GM12878 (cell line): ENCODE measurements at regions not wholly inside any gene's neighbourhood (a gene's known extent, or its start where the extent isn't known, plus 50 kb on each side); places are given as distances from the start of the nearest gene placed in this dataset.

ENCODE experiments used
- ATAC-seq: fragments of 200-7000 bp; cut with Tn5 transposase; 3 replicates; pipeline ENCODE4 v1.9.1; 2020; ENCODE audit warnings: mild to moderate bottlenecking, moderate library complexity
- BruUV-seq: library from RNA; stranded (reverse); fragments of 400-500 nt; replicated peaks from 2 replicates; lab custom pipeline; 2021; lab: Mats Ljungman, UMichigan
- CTCF ChIA-PET: fragments of 300-600 bp; sonication (Branson Sonifier 250); formaldehyde crosslinking; extraction: SDS; loops from one replicate; lab custom pipeline; 2021; ENCODE audit warnings: inconsistent platforms; lab: Yijun Ruan, JAX
- POLR2A ChIA-PET: fragments of 350-600 bp; formaldehyde crosslinking; extraction: SDS; loops from one replicate; lab custom pipeline; 2021; ENCODE audit warnings: inconsistent platforms; lab: Charles Lee
- RAD21 ChIA-PET: fragments of 300-600 bp; sonication (Branson Sonifier 250); formaldehyde crosslinking; loops from one replicate; lab custom pipeline; 2023; ENCODE audit warnings: antibody characterized with exemption; ENCODE audit not compliant: unreplicated experiment; lab: Charles Lee
- SMC1A ChIA-PET: fragments of 300-600 bp; sonication (Branson Sonifier 250); formaldehyde crosslinking; loops from one replicate; lab custom pipeline; 2023; ENCODE audit not compliant: unreplicated experiment, uncharacterized antibody; lab: Charles Lee
- DNase-seq: peaks from one replicate; pipeline ENCODE4 v3.0.0-alpha.2; 2011; ENCODE audit warnings: low read depth, low spot score
- FAIRE-seq: peaks from 3 replicates; lab custom pipeline; 2011; peaks lifted over from hg19 to GRCh38; lab: Jason Lieb, UNC
- H2AFZ ChIP-seq: 2 replicates; pipeline ENCODE4 v1.6.0; 2011; ENCODE audit warnings: low read depth, low read length, control low read depth; ENCODE audit not compliant: control insufficient read depth
- H3K27ac ChIP-seq: 2 replicates; pipeline ENCODE4 v1.5.1; 2011; ENCODE audit warnings: control low read depth; ENCODE audit not compliant: control insufficient read depth, insufficient read depth
- H3K27me3 ChIP-seq, 2 experiments: replicated peaks in 1 of 2; 2 replicates each; pipeline versions ENCODE4 v1.6.0 to v1.6.1; 2011; ENCODE audit warnings: low read length in 1 of 2; ENCODE audit not compliant: control insufficient read depth in 2 of 2, insufficient read depth in 2 of 2
- H3K36me3 ChIP-seq, 2 experiments: 2 replicates each; pipeline ENCODE4 v1.5.1; 2011; ENCODE audit warnings: low read length in 1 of 2; ENCODE audit not compliant: control insufficient read depth in 2 of 2, insufficient read depth in 2 of 2
- H3K4me1 ChIP-seq: 2 replicates; pipeline ENCODE4 v1.6.1; 2011; ENCODE audit warnings: mild to moderate bottlenecking, low read length, moderate library complexity, mixed read lengths; ENCODE audit not compliant: control insufficient read depth, insufficient read depth
- H3K4me2 ChIP-seq: 2 replicates; pipeline ENCODE4 v1.6.0; 2011; ENCODE audit warnings: control low read depth; ENCODE audit not compliant: control insufficient read depth, insufficient read depth
- H3K4me3 ChIP-seq: fragments of 200-600 bp; sonication (generic); 2 replicates; pipeline ENCODE4 v1.5.1; 2016
- H3K79me2 ChIP-seq: 2 replicates; pipeline ENCODE4 v1.6.0; 2011; ENCODE audit warnings: low read length; ENCODE audit not compliant: control insufficient read depth, insufficient read depth
- H3K9ac ChIP-seq: 2 replicates; pipeline ENCODE4 v1.8.0; 2011; ENCODE audit warnings: low read length, control low read depth, mixed read lengths; ENCODE audit not compliant: control insufficient read depth, insufficient read depth
- H3K9me3 ChIP-seq: replicated peaks from 3 replicates; pipeline ENCODE4 v1.5.1; 2011; ENCODE audit warnings: mild to moderate bottlenecking, low read length; ENCODE audit not compliant: control insufficient read depth, insufficient read depth
- H4K20me1 ChIP-seq: 2 replicates; pipeline ENCODE4 v1.6.0; 2011; ENCODE audit not compliant: control insufficient read depth, insufficient read depth
- BRCA1 ChIP-seq: IDR thresholded peaks from 2 replicates; pipeline ENCODE4 v1.6.1; 2011; ENCODE audit warnings: low read depth, low read length, improper control_type of control experiment
- CBX3 ChIP-seq: fragments of 200-600 bp; sonication (generic); IDR thresholded peaks from 2 replicates; pipeline ENCODE4 v1.6.1; 2016; ENCODE audit warnings: low read depth, borderline replicate concordance
- GATAD2B ChIP-seq: fragments of 450-650 bp; conservative IDR thresholded peaks from 2 replicates; pipeline ENCODE4 v1.6.1; 2017; ENCODE audit warnings: low read depth, mild to moderate bottlenecking, moderate library complexity
- IRF5 ChIP-seq: fragments of 450-650 bp; IDR thresholded peaks from 2 replicates; pipeline ENCODE4 v1.6.1; 2017; ENCODE audit warnings: borderline replicate concordance
- JUND ChIP-seq: IDR thresholded peaks from 2 replicates; pipeline ENCODE4 v1.6.1; 2012; ENCODE audit warnings: low read depth, mild to moderate bottlenecking, low read length, improper control_type of control experiment, moderate library complexity
- MTA2 ChIP-seq: fragments of 450-650 bp; IDR thresholded peaks from 2 replicates; pipeline ENCODE4 v1.6.1; 2016; ENCODE audit warnings: low read depth, mild to moderate bottlenecking, moderate library complexity
- NKRF ChIP-seq: fragments of 450-650 bp; conservative IDR thresholded peaks from 2 replicates; pipeline ENCODE4 v1.6.1; 2017; ENCODE audit warnings: mild to moderate bottlenecking, moderate library complexity
- PAX8 ChIP-seq: fragments of 450-650 bp; IDR thresholded peaks from 2 replicates; pipeline ENCODE4 v1.6.1; 2017; ENCODE audit warnings: mild to moderate bottlenecking, moderate library complexity
- POLR2AphosphoS5 ChIP-seq: IDR thresholded peaks from 2 replicates; pipeline ENCODE4 v1.6.1; 2011; ENCODE audit warnings: mild to moderate bottlenecking, low read length, inconsistent platforms
- SP1 ChIP-seq: IDR thresholded peaks from one replicate; pipeline ENCODE4 v1.6.1; 2011; ENCODE audit warnings: low read depth, low read length
- SREBF1 ChIP-seq: IDR thresholded peaks from 2 replicates; pipeline ENCODE4 v1.6.1; 2012; ENCODE audit warnings: mild to moderate bottlenecking, low read length
- SRF ChIP-seq, 2 experiments: IDR thresholded peaks; 2 replicates each; pipeline ENCODE4 v1.6.1; 2011; ENCODE audit warnings: low read depth in 2 of 2, low read length in 2 of 2, mild to moderate bottlenecking in 1 of 2, moderate library complexity in 1 of 2
- TCF3 ChIP-seq: IDR thresholded peaks from 2 replicates; pipeline ENCODE4 v1.6.1; 2012; ENCODE audit warnings: low read depth, mild to moderate bottlenecking, low read length, borderline replicate concordance; ENCODE audit not compliant: insufficient read depth
- WRNIP1 ChIP-seq: IDR thresholded peaks from 2 replicates; pipeline ENCODE4 v1.6.1; 2011; ENCODE audit warnings: low read depth, low read length, improper control_type of control experiment, borderline replicate concordance
- YBX1 ChIP-seq: fragments of 450-650 bp; IDR thresholded peaks from 2 replicates; pipeline ENCODE4 v1.6.1; 2016; ENCODE audit warnings: antibody characterized with exemption
- ZZZ3 ChIP-seq: IDR thresholded peaks from 2 replicates; pipeline ENCODE4 v1.6.1; 2011; ENCODE audit warnings: low read depth; ENCODE audit not compliant: control insufficient read depth, insufficient read length
- WGBS: methylation state at CpG from one replicate; pipeline ENCODE4 v1.1.6; 2016; ENCODE audit warnings: low lambda C conversion rate; ENCODE audit not compliant: insufficient replicate concordance, insufficient coverage; ENCODE audit errors: missing lambda C conversion rate; 5-methylcytosine and 5-hydroxymethylcytosine counted together
- in situ Hi-C: fragments of 300-500 bp; cut with MboI; formaldehyde crosslinking; loops from 9 replicates; pipeline ENCODE4 v1.14.3; 2018; ENCODE audit warnings: mixed read lengths
- intact Hi-C: fragments of 100-400 bp; cut with micrococcal nuclease; formaldehyde crosslinking; loops from one replicate; pipeline ENCODE4 v1.14.2; 2022; ENCODE audit not compliant: unreplicated experiment

GRCh38 chr13:97058391-97058790 lies 64.1 kb upstream of the OXGR1 start:
- CTCF ChIA-PET, result no interaction called here
- POLR2A ChIA-PET, result no interaction called here
- RAD21 ChIA-PET, result no interaction called here
- no peak for FAIRE-seq
- no TSS peak for BruUV-seq
- no peak overlapping the region for H3K4me2 ChIP-seq
- ATAC-seq, result no peak
- H3K4me1 ChIP-seq, result no peaks in the 10 kb centered on the region
- SMC1A ChIA-PET, result interaction anchor here (0.9 kb wide), 1 partner anchor 999 kb away, joined by 3 read pairs; no protein-coding TSS in a partner anchor
- intact Hi-C loops, result no loop called here
- TF ChIP-seq YBX1 (no peak), SP1 (no peak), POLR2AphosphoS5 (no peak), BRCA1 (no peak), WRNIP1 (no peak), ZZZ3 (no peak), SRF (IDR thresholded peaks at IDR 0.05; ENCODE audit: low read depth in 2 of 2, low read length in 2 of 2) (no peak), CBX3 (no peak), GATAD2B (no peak), JUND (no peak), MTA2 (no peak), SREBF1 (no peak), IRF5 (no peak), TCF3 (no peak), NKRF (no peak), PAX8 (no peak)
- no peak overlapping the region for H3K9ac ChIP-seq
- H3K4me3 ChIP-seq, result no peak overlapping the region
- H3K36me3 ChIP-seq, result no peaks in the 10 kb centered on the region
- no peaks in the 10 kb centered on the region for H3K9me3 ChIP-seq
- H2AFZ ChIP-seq, result no peak overlapping the region
- no peaks in the 10 kb centered on the region for H3K79me2 ChIP-seq
- WGBS, result 32% methylated on average over 3 of the region's 3 CpGs
- H3K27me3 ChIP-seq, result no peaks in the 10 kb centered on the region
- in situ Hi-C loops, result no loop called here
- no peaks in the 10 kb centered on the region for H4K20me1 ChIP-seq
- no peak overlapping the region for H3K27ac ChIP-seq
- no peak for DNase-seq
